ENCODE measurements at regions not wholly inside any gene's neighbourhood (a gene's known extent, or its start where the extent isn't known, plus 50 kb on each side); places are given as distances from the start of the nearest gene placed in this dataset.

GRCh38 chr3:104646196-104646595 is 720.5 kb upstream of the ALCAM start:
- TF ChIP-seq, protein P1, sequence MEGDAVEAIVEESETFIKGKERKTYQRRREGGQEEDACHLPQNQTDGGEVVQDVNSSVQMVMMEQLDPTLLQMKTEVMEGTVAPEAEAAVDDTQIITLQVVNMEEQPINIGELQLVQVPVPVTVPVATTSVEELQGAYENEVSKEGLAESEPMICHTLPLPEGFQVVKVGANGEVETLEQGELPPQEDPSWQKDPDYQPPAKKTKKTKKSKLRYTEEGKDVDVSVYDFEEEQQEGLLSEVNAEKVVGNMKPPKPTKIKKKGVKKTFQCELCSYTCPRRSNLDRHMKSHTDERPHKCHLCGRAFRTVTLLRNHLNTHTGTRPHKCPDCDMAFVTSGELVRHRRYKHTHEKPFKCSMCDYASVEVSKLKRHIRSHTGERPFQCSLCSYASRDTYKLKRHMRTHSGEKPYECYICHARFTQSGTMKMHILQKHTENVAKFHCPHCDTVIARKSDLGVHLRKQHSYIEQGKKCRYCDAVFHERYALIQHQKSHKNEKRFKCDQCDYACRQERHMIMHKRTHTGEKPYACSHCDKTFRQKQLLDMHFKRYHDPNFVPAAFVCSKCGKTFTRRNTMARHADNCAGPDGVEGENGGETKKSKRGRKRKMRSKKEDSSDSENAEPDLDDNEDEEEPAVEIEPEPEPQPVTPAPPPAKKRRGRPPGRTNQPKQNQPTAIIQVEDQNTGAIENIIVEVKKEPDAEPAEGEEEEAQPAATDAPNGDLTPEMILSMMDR (IDR thresholded peaks at IDR 0.05 in 2 of 3, conservative IDR thresholded peaks at IDR 0.05 in 1 of 3; ENCODE audit: control insufficient read depth in 2 of 3, extremely low read depth in 1 of 3, insufficient read depth in 1 of 3, low read depth in 3 of 3, low read length in 3 of 3), result no peak
- TF ChIP-seq CREB1 (IDR thresholded peaks at IDR 0.05; ENCODE audit: low read depth) (no peak), MTA2 (IDR thresholded peaks at IDR 0.05; ENCODE audit: low read depth) (no peak), POLR2A (IDR thresholded peaks at IDR 0.05; ENCODE audit: low read depth, low read length) (no peak), CBX5 (IDR thresholded peaks at IDR 0.05; ENCODE audit: low read depth) (no peak), JUNB (IDR thresholded peaks at IDR 0.05) (no peak), RAD21 (IDR thresholded peaks at IDR 0.05; ENCODE audit: insufficient read depth, low read depth, low read length) (no peak), YY1 (IDR thresholded peaks at IDR 0.05; ENCODE audit: low read depth, low read length) (no peak), REST (IDR thresholded peaks at IDR 0.05; ENCODE audit: low read depth, low read length) (no peak), POLR2AphosphoS5 (IDR thresholded peaks at IDR 0.05; ENCODE audit: low read length) (no peak), LARP7 (IDR thresholded peaks at IDR 0.05) (no peak), MEF2A (IDR thresholded peaks at IDR 0.05; ENCODE audit: insufficient read depth, low read depth, low read length) (no peak), CHD2 (IDR thresholded peaks at IDR 0.05; ENCODE audit: borderline replicate concordance, low read depth, low read length) (no peak), TCF12 (IDR thresholded peaks at IDR 0.05; ENCODE audit: low read depth, low read length) (no peak)
